ENCODE measurements at regions not wholly inside any gene's neighbourhood (a gene's known extent, or its start where the extent isn't known, plus 50 kb on each side); places are given as distances from the start of the nearest gene placed in this dataset.

- no peak for DNase-seq
- no peaks in the 10 kb centered on the region for H3K4me1 Mint-ChIP-seq (ENCODE audit: low read depth, unreplicated experiment)
- no peak overlapping the region for H3K27ac Mint-ChIP-seq (ENCODE audit: unreplicated experiment)
- H3K36me3 Mint-ChIP-seq (ENCODE audit: unreplicated experiment): no peaks in the 10 kb centered on the region
- no peaks in the 10 kb centered on the region for H3K27me3 Mint-ChIP-seq (ENCODE audit: unreplicated experiment)
- TF ChIP-seq CTCF (IDR thresholded peaks at IDR 0.05; ENCODE audit: partially characterized antibody, unreplicated experiment): no peak
- no peak overlapping the region for H3K4me3 Mint-ChIP-seq (ENCODE audit: unreplicated experiment)
- no peaks in the 10 kb centered on the region for H3K9me3 Mint-ChIP-seq (ENCODE audit: unreplicated experiment)
These were observed 285.8 kb upstream of the LMCD1 start for GRCh38 chr3:8215821-8216220.

- DNase-seq: no peak
- no peak overlapping the region for H3K4me3 Mint-ChIP-seq (ENCODE audit: unreplicated experiment)
- no peak overlapping the region for H3K27ac Mint-ChIP-seq (ENCODE audit: unreplicated experiment)
- H3K4me1 Mint-ChIP-seq (ENCODE audit: low read depth, unreplicated experiment): no peaks in the 10 kb centered on the region
- no peaks in the 10 kb centered on the region for H3K27me3 Mint-ChIP-seq (ENCODE audit: unreplicated experiment)
- no peak for TF ChIP-seq CTCF (IDR thresholded peaks at IDR 0.05; ENCODE audit: partially characterized antibody, unreplicated experiment)
- no peaks in the 10 kb centered on the region for H3K9me3 Mint-ChIP-seq (ENCODE audit: unreplicated experiment)
- H3K36me3 Mint-ChIP-seq (ENCODE audit: unreplicated experiment): no peaks in the 10 kb centered on the region
These were observed 283.2 kb upstream of the LMCD1 start for GRCh38 chr3:8218353-8218940.

GRCh38 chr3:8220291-8220690 lies 281.3 kb upstream of the LMCD1 start:
- H3K36me3 Mint-ChIP-seq (ENCODE audit: unreplicated experiment): no peaks in the 10 kb centered on the region
- no peak for TF ChIP-seq CTCF (IDR thresholded peaks at IDR 0.05; ENCODE audit: partially characterized antibody, unreplicated experiment)
- H3K4me1 Mint-ChIP-seq (ENCODE audit: low read depth, unreplicated experiment): no peaks in the 10 kb centered on the region
- no peak overlapping the region for H3K27ac Mint-ChIP-seq (ENCODE audit: unreplicated experiment)
- H3K9me3 Mint-ChIP-seq (ENCODE audit: unreplicated experiment): no peaks in the 10 kb centered on the region
- H3K27me3 Mint-ChIP-seq (ENCODE audit: unreplicated experiment): no peaks in the 10 kb centered on the region
- no peak for DNase-seq
- no peak overlapping the region for H3K4me3 Mint-ChIP-seq (ENCODE audit: unreplicated experiment)

- no peak for DNase-seq
- Mint-ChIP-seq H3K9me3 (ENCODE audit: unreplicated experiment) (no peaks in the 10 kb centered on the region), H3K27me3 (ENCODE audit: unreplicated experiment) (no peaks in the 10 kb centered on the region), H3K27ac (ENCODE audit: unreplicated experiment) (no peak overlapping the region), H3K36me3 (ENCODE audit: unreplicated experiment) (no peaks in the 10 kb centered on the region), H3K4me3 (ENCODE audit: unreplicated experiment) (no peak overlapping the region), H3K4me1 (ENCODE audit: low read depth, unreplicated experiment) (no peaks in the 10 kb centered on the region)
- no peak for TF ChIP-seq CTCF (IDR thresholded peaks at IDR 0.05; ENCODE audit: partially characterized antibody, unreplicated experiment)
These were observed 277.9 kb upstream of the LMCD1 start for GRCh38 chr3:8223766-8224165.

GRCh38 chr3:8224941-8225340 lies 276.7 kb upstream of the LMCD1 start:
- H3K36me3 Mint-ChIP-seq (ENCODE audit: unreplicated experiment): no peaks in the 10 kb centered on the region
- no peak overlapping the region for H3K27ac Mint-ChIP-seq (ENCODE audit: unreplicated experiment)
- DNase-seq: no peak
- H3K9me3 Mint-ChIP-seq (ENCODE audit: unreplicated experiment): no peaks in the 10 kb centered on the region
- H3K4me1 Mint-ChIP-seq (ENCODE audit: low read depth, unreplicated experiment): no peaks in the 10 kb centered on the region
- no peak for TF ChIP-seq CTCF (IDR thresholded peaks at IDR 0.05; ENCODE audit: partially characterized antibody, unreplicated experiment)
- no peaks in the 10 kb centered on the region for H3K27me3 Mint-ChIP-seq (ENCODE audit: unreplicated experiment)
- H3K4me3 Mint-ChIP-seq (ENCODE audit: unreplicated experiment): no peak overlapping the region
